ENCODE measurements at regions not wholly inside any gene's neighbourhood (a gene's known extent, or its start where the extent isn't known, plus 50 kb on each side); places are given as distances from the start of the nearest gene placed in this dataset.

- TF ChIP-seq ZC3H10 (CRISPR knock-in tag; IDR thresholded peaks at IDR 0.05) (no peak), ZNF70 (CRISPR knock-in tag; IDR thresholded peaks at IDR 0.05) (no peak), TOX (CRISPR knock-in tag; IDR thresholded peaks at IDR 0.05; ENCODE audit: borderline replicate concordance) (no peak), GLIS3 (CRISPR knock-in tag; IDR thresholded peaks at IDR 0.05) (no peak), CREB5 (CRISPR knock-in tag; IDR thresholded peaks at IDR 0.05; ENCODE audit: low read depth) (no peak), RARB (CRISPR knock-in tag; IDR thresholded peaks at IDR 0.05) (no peak), CSDC2 (CRISPR knock-in tag; IDR thresholded peaks at IDR 0.05) (no peak), BACH2 (CRISPR knock-in tag; IDR thresholded peaks at IDR 0.05; ENCODE audit: borderline replicate concordance) (no peak), OSR1 (CRISPR knock-in tag; IDR thresholded peaks at IDR 0.05) (no peak), TSHZ2 (CRISPR knock-in tag; IDR thresholded peaks at IDR 0.05) (no peak), SNAI2 (CRISPR knock-in tag; IDR thresholded peaks at IDR 0.05) (no peak), PPARA (CRISPR knock-in tag; IDR thresholded peaks at IDR 0.05; ENCODE audit: borderline replicate concordance) (no peak), PATZ1 (CRISPR knock-in tag; IDR thresholded peaks at IDR 0.05; ENCODE audit: borderline replicate concordance) (no peak), ESRRG (CRISPR knock-in tag; IDR thresholded peaks at IDR 0.05) (no peak), ZNF565 (CRISPR knock-in tag; conservative IDR thresholded peaks at IDR 0.05; ENCODE audit: low read depth) (no peak)
- ATAC-seq, result no peak
These were observed 210.9 kb downstream of the INHBA start for GRCh38 chr7:41491883-41492471.

- TF ChIP-seq CSDC2 (CRISPR knock-in tag; IDR thresholded peaks at IDR 0.05), result no peak
- TF ChIP-seq POU6F1 (CRISPR knock-in tag; IDR thresholded peaks at IDR 0.05; ENCODE audit: borderline replicate concordance, low read depth), result no peak
- no peak for TF ChIP-seq BACH2 (CRISPR knock-in tag; IDR thresholded peaks at IDR 0.05; ENCODE audit: borderline replicate concordance)
- TF ChIP-seq CREB5 (CRISPR knock-in tag; IDR thresholded peaks at IDR 0.05; ENCODE audit: low read depth), result no peak
- TF ChIP-seq RARB (CRISPR knock-in tag; IDR thresholded peaks at IDR 0.05), result no peak
- TF ChIP-seq TSHZ2 (CRISPR knock-in tag; IDR thresholded peaks at IDR 0.05), result no peak
- no peak for TF ChIP-seq TOX (CRISPR knock-in tag; IDR thresholded peaks at IDR 0.05; ENCODE audit: borderline replicate concordance)
- TF ChIP-seq PPARA (CRISPR knock-in tag; IDR thresholded peaks at IDR 0.05; ENCODE audit: borderline replicate concordance), result no peak
- TF ChIP-seq ZFP30 (CRISPR knock-in tag; IDR thresholded peaks at IDR 0.05), result no peak
- no peak for TF ChIP-seq ZFP3 (CRISPR knock-in tag; IDR thresholded peaks at IDR 0.05)
- no peak for TF ChIP-seq PATZ1 (CRISPR knock-in tag; IDR thresholded peaks at IDR 0.05; ENCODE audit: borderline replicate concordance)
- no peak for TF ChIP-seq ZNF70 (CRISPR knock-in tag; IDR thresholded peaks at IDR 0.05)
- ATAC-seq, result no peak
These were observed 211.6 kb downstream of the INHBA start for GRCh38 chr7:41491308-41491707.

Measured in SK-N-SH treated with all-trans-retinoic acid at 6 μM for 48 hours (cell line).